GM19328 (cell line): ENCODE measurements at regions not wholly inside any gene's neighbourhood (a gene's known extent, or its start where the extent isn't known, plus 50 kb on each side); places are given as distances from the start of the nearest gene placed in this dataset.

Experiments
- ATAC-seq: cut with Tn5 transposase; IDR thresholded peaks from one replicate; pipeline ENCODE4 v1.9.1; 2021; ENCODE audit warnings: mild to moderate bottlenecking, moderate library complexity; ENCODE audit not compliant: unreplicated experiment

GRCh38 chr14:66099931-66100330 is 386.2 kb upstream of the CCDC196 start:
- ATAC-seq = peak; percentile 72

DNA sequence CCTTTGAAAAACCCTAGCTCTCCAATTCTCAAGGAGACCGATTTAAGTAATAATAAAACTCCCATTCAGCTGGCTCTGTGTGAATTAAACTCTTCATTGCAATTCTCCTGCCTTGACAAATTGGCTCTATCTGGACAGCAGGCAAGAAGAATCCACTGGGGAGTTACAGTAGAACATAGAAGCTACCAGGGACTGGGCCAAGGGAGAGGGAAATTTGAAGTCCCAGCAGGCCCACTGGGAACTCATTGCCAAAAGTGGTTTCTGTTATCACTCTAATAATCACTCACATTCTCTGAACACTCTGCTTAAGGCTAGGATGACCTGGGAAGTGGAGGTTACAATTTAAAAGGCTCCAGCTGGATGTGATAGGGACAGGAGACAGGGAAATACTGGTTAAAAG is 384.5 kb upstream of the CCDC196 start:
- no peak for ATAC-seq

DNA sequence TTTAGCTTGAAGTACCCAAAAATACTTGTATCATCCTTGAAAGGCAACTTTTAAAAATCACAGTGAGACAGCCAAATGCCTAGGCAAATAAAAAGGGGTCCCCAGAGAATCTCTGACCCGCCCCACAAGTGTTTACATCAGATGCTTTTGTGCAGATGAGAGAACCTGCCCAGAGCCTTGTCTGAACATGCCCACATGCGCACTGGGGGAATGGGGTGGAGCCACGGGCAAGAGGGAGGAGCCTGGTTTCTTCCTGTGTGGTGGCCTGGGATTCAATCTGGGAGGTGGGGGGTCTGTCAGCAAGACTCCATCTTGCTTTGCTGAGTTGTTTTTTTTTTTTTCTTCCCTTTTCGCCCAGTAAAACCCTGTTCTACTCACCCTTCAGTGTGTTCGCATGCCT is 381.7 kb upstream of the CCDC196 start:
- ATAC-seq = no peak

DNA sequence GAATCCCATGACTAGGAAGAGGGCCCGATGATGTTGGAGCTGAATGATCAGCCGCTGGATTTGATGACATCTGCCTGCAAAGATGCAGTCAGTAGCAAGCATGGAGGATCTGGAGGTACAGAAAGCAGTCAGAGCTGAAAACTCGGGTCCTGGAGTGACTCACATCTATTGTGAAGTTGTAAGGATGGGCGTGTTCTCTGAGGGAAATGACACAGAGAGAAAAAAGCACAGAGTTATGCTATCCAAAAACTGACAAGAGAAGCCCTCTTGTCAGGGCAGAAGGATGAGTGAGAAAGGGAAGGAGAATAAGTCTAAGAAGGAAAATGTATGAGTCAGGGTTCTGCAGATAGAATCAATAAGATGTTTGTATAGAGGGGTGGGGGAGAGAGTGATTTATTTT is 380.4 kb upstream of the CCDC196 start:
- no peak for ATAC-seq

DNA sequence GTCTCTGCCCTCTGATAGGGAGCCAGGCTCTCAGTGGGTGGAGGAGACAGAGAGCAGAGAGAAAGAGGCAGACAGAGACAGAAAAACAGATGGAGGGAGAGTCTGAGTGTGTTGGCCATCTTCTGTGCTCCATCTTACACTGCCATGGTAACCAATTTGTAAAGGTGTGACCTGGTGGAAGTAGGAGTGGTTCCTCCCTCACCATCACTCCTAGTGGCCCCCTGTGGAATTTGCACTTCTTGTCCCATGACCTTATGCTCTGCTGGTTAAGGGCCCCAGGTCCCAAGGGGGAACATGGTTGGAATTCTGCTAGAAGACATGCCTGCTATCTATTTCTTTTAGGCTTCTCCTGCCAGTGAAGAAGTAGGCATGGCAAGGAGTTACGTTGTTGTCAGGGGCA is 376.7 kb upstream of the CCDC196 start:
- ATAC-seq = no peak

GRCh38 chr14:66111891-66112290 is 374.3 kb upstream of the CCDC196 start:
- no peak for ATAC-seq

- no peak for ATAC-seq
Measured at GRCh38 chr14:66114071-66114470, 372.1 kb upstream of the CCDC196 start.

DNA sequence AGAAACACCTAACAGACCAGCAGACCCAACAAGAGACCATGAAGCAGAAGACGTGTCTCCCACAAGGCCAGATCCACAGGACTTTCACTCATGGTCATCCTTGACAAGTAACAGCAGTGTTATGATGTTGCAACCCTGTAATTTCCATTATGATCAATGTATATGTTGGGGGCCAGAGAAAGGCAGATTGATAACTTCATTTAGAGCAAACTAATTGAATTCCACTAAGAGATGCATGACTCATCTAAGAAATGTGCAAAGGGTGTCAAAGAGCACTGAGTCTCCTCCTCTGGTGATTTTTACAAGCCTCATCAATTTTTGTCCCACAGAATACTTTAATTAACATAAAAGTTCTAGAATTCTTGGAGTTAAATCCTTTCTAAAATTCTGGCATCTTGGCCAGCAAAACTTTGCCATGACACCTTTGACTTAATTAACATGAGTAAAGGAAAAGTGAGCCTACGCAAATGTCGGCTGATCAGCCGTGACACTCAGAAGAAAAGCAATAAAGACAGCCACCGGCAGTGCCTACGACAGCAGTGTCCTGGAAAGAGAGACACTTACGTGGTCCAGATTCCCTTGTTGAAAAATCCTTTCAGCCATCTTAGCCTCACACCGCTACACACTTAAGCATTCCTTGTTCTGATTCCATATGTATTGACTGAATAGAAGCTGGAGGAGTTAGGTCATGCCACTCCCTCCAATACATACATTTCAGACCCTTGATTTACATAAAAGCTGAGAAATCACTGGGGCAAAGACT is 370.2 kb upstream of the CCDC196 start:
- no peak for ATAC-seq

- no peak for ATAC-seq
Measured at GRCh38 chr14:66116732-66117131, 369.4 kb upstream of the CCDC196 start.

DNA sequence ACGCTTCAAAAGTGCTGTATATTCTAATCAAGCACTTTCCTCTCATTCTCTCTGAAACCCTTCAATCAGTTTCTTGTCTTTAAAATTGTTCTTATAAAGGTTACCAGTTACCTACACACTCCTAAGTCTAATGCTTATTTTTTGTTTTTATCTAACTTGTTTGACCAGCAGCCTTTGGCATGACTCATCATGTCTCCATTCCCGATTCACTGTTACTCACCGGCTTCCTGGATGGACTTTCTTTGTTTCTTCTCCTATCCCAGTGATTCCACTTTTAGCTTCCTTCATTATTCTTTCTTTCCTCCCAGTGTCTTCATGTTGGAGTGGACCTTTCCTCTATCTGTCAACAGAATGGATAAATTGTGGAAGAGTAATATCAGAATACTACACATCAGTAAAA is 368.6 kb upstream of the CCDC196 start:
- ATAC-seq = no peak

- ATAC-seq = no peak
Measured at GRCh38 chr14:66119606-66120231, 366.5 kb upstream of the CCDC196 start.

DNA sequence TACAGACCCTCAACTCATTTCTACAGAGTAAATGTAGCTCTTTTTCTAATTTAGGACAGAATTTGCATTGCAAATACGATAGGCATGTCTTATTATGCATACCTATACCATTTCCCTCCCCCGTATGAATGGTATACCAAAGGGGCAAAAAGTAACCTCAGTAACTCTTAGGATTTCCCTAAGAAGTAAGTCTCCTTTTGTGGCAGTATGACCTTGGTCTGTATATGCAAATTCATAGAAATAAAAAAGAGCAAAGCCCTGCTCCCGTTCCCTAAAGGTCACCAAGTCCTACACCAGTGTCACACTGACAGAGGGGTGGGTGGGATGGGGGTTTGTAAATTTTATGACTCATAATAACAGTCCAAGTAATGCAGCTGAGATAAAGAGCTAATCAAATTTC is 365.8 kb upstream of the CCDC196 start:
- ATAC-seq = no peak

- no peak for ATAC-seq
Measured at GRCh38 chr14:66121859-66122258, 364.3 kb upstream of the CCDC196 start.

DNA sequence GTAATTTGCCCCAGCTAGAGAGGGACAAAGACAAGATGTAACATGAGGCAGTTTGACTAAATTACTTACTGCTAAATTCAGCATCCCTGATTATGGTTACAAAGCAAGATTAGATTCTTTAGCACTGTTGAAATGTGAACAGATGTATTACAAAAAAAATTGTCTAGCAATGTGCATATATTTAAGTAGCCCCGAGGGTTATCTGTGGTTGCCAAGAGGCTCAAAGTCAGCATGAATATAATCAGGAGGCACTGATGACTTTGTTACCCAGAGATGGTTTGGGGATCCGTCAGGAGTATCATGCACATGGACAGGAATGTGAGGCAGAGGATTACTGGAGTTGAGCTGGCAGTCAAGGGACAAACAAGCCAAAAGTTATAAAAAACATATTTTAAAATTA is 356.9 kb upstream of the CCDC196 start:
- ATAC-seq = no peak

DNA sequence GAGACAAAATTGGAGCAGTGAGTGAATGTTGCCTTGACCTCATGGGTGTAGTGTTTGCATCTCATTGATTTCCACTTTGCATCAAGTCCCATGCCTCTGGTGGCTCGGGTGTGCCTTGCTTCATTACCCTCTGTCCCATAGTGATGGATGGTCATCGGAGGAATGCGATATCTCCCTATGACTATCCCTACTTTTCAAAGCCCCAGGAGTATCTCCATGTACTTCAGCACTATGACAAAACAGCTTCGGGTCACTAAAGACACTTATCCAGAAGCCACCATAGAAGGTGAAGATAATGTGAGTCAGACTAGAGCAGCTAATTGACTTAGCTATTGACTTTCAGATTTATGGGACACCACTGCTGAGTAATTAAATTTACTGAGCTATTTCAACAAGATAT is 355.1 kb upstream of the CCDC196 start:
- no peak for ATAC-seq

DNA sequence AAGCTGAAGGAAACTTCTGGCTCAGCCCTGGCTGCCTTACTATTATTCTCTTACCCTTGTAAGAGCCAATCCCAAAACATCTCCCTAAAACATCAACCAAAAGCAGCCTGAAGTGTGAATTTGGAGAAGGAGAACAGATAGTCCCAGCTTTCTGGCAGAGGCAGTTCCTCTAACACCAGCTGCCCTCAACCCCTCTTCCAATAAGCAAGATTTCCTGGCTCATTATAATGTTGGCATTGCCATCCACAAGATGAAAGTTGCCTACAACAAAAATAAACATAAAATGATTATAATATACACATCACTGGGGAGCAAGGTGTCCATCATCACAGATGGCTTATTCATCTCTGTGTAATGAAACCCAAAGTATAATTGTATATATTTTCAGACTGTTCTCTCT is 352.5 kb upstream of the CCDC196 start:
- ATAC-seq = no peak

DNA sequence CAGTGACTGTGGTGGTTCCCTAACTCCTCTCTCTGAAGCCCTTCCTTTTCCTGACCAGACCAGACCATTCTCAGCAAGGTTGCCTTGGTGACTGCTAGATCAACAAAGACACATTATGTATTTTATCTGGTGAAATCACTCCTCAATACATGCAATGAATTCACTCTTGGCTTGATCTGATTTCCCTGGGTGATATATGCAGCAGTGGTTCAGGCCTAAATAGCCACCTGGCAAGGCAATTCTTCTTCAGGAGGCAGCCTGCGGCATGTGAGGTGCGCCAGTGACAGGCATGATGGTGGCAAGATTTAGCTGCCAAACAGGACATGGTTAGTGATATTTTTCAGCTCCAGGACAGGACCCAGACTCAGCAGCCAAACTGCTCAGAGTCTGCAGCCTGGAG is 350.3 kb upstream of the CCDC196 start:
- ATAC-seq = no peak

- ATAC-seq = no peak
Measured at GRCh38 chr14:66137081-66137480, 349.1 kb upstream of the CCDC196 start.

- no peak for ATAC-seq
Measured at GRCh38 chr14:66139432-66139831, 346.7 kb upstream of the CCDC196 start.

DNA sequence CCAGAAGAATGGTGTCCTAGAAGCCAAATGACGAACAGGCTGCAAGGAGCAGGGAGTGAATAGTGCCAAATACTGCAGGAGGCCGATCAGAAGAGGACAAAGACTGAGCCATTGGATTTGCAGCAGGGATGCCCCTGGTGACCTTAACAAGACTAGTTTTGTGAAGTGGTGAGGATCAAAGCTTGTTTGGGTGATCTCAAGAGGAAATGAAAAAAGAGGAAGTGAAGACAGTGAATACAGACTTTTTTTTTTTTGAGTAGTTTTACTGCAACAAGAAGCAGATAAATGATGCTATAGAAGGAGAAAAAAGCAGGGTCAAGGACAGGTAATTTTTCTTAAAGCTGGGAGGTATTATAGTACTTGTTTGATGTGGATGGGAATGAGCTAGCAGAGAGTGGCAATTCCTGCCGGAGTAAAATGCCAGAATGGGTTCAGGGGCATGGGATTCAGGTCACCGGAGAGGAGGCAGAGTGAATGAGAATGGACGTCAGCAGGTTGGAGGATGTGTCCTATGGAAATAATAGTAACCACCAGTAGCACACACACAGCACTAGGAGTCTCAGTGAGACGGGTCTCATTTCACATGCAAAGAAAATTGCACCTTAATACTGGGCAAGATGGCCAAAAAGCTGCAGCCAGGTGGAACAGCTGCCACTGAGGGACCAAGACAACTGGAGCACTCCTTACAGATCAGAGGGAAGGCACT is 345.8 kb upstream of the CCDC196 start:
- ATAC-seq = peak; percentile 76

GRCh38 chr14:66140963-66141362 is 345.2 kb upstream of the CCDC196 start:
- no peak for ATAC-seq

DNA sequence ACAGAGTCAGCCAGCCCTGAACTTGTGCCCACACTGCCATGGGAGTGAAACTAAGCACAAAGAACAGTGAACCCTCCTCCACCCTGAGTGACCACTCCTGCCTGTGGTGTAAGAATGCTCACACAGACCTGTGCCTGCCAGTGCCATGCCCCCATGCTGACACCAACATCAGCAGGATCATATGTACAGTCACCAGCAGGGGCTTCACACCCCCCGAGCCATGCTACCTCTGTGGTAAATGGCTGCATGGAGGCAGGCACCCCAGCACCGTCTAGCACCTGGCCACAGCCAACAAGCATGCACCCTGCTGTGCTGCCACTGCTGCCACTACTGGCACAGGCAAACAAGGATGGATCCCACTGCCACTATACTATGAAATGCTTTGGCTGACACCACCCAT is 344.4 kb upstream of the CCDC196 start:
- no peak for ATAC-seq
